ENCODE measurements at regions not wholly inside any gene's neighbourhood (a gene's known extent, or its start where the extent isn't known, plus 50 kb on each side); places are given as distances from the start of the nearest gene placed in this dataset.

DNA sequence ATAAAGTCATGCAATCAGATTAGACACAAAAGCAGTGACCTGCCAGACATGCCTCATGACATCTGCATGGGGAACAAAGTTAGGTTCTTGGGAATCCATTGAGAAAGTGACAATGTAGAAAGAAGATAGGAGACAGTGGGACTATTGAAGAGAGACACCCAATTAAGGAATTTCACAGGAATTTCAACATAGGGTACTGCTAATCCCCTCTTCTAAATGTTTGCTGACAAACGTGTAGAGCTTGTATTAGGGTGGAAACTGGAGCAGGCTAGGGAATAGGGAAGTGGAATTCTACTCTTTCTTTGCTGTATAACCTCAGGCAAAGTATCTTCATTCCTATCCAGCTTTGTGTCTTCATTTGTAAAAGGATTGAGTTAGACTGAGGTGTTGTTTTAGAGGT is 409.4 kb upstream of the SASH1 start:
- TF ChIP-seq, protein P1, sequence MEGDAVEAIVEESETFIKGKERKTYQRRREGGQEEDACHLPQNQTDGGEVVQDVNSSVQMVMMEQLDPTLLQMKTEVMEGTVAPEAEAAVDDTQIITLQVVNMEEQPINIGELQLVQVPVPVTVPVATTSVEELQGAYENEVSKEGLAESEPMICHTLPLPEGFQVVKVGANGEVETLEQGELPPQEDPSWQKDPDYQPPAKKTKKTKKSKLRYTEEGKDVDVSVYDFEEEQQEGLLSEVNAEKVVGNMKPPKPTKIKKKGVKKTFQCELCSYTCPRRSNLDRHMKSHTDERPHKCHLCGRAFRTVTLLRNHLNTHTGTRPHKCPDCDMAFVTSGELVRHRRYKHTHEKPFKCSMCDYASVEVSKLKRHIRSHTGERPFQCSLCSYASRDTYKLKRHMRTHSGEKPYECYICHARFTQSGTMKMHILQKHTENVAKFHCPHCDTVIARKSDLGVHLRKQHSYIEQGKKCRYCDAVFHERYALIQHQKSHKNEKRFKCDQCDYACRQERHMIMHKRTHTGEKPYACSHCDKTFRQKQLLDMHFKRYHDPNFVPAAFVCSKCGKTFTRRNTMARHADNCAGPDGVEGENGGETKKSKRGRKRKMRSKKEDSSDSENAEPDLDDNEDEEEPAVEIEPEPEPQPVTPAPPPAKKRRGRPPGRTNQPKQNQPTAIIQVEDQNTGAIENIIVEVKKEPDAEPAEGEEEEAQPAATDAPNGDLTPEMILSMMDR (IDR thresholded peaks at IDR 0.05; ENCODE audit: low read length) = no peak
- TF ChIP-seq EZH2 (IDR thresholded peaks at IDR 0.05; ENCODE audit: borderline replicate concordance, low read length) = no peak

Measured in OCI-LY1 (cell line).